ENCODE measurements at regions not wholly inside any gene's neighbourhood (a gene's known extent, or its start where the extent isn't known, plus 50 kb on each side); places are given as distances from the start of the nearest gene placed in this dataset.

DNA sequence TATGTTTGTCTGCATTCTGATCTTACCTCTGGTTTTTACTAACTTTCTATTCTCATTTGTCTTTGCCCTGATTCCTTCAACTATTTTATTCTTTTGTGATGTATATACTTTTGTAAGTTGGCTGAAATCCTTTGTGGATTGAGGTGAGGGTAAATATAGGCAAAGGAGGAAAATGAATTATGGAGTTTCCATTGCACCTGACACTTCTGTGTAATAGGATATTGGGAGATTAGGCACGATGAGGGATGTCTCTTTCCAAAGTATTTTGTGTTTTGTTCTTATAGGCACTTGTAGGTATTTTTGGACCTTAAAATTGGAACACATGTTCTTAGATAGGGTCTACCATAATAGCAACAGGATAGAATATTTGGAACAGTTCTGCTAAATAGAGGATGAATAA, 76.4 kb downstream of the HRH4 start:
- TF ChIP-seq POLR2AphosphoS5 (IDR thresholded peaks at IDR 0.05; ENCODE audit: low read depth, low read length): no peak
- TF ChIP-seq POLR2A (IDR thresholded peaks at IDR 0.05; ENCODE audit: low read depth, low read length): no peak
- no peak for TF ChIP-seq TAF1 (IDR thresholded peaks at IDR 0.05; ENCODE audit: borderline replicate concordance, low read depth, low read length)
